GM21529 (cell line): ENCODE measurements at regions not wholly inside any gene's neighbourhood (a gene's known extent, or its start where the extent isn't known, plus 50 kb on each side); places are given as distances from the start of the nearest gene placed in this dataset.

ENCODE experiments used
- ATAC-seq: cut with Tn5 transposase; IDR thresholded peaks from one replicate; pipeline ENCODE4 v1.9.1; 2021; ENCODE audit not compliant: unreplicated experiment

DNA sequence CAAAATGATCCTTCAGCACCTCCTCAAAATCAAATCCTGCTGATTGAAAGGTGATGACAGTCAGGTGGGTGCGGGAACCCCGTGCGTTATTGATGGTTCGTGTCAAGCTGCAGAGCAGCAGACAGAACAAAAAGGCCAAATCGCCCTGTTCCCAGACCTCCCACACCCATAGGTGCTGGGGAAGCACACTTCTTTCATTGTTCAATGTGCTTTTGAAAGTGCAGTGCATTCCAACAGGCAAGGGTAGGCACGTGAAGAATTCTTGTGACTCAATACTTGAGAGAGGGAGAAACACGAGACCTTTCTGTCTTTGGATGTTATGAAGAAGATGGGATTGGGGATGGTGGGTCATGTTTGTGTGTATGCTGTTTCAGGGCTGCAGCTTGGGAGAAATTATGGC lies 514.0 kb downstream of the MCTP2 start:
- no peak for ATAC-seq

DNA sequence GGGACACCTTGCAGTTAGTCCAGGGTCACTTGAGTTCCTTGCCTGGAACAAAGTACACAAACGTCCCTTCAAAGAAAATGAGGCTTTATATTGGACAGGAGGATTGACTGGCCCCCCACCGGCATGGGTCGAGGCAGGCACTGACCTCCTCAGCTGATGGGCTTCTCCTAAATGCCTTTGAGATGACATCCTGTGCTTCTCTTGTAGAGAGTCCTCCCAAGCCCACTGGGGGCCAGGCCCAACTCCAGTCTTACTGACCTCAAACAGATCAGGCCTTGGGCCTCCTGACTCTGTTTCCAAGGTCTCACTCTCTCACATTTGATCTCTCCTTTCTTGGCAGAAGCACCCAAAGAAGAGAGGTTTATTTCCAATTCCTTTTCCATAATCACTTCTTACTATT lies 516.1 kb downstream of the MCTP2 start:
- no peak for ATAC-seq

GRCh38 chr15:94749811-94750617 lies 518.7 kb downstream of the MCTP2 start:
- peak; percentile 56 for ATAC-seq

DNA sequence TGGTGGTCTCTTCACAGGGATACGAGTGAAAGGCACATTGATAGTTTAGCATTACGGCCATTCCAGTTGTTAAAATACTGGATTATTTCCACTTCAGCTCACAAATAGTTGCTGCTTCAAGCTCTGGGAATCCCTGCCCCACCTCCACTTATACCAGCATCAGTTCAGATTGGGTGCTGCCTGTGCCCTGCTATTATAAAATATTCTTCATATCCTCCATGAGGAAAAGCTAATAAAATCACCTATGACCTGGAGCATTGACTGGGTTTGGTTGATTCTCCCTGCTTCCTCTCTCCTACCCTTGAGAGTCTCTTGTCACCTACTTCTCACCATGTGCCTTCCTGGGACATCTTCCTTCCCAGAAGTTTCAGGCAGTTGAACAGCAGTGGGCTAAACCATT lies 529.0 kb downstream of the MCTP2 start:
- ATAC-seq: no peak

- no peak for ATAC-seq
These were observed 530.2 kb downstream of the MCTP2 start for GRCh38 chr15:94761574-94761973.

DNA sequence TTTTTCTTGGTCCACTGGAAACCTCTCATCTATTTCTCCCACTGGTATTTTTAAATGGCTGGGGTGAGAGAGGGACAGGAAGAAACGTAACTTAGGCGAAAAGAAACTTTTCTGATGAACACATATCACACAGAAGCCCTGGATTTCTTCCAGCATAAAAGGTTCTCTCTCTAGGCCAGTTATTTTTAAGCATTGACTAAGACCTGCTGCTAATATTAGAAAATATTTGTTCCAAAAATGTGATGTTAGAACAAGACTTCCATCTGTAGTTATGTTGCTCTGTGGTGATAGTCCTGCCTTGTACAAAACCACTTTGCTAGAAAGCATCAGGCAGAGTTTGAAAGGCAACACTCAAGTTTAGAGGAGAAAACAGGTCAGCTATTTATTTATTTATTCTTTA lies 537.7 kb downstream of the MCTP2 start:
- no peak for ATAC-seq

- ATAC-seq: no peak
These were observed 538.8 kb downstream of the MCTP2 start for GRCh38 chr15:94770199-94770598.

GRCh38 chr15:94777037-94777436 lies 545.7 kb downstream of the MCTP2 start:
- no peak for ATAC-seq

GRCh38 chr15:94778840-94779239 lies 547.5 kb downstream of the MCTP2 start:
- ATAC-seq: no peak

DNA sequence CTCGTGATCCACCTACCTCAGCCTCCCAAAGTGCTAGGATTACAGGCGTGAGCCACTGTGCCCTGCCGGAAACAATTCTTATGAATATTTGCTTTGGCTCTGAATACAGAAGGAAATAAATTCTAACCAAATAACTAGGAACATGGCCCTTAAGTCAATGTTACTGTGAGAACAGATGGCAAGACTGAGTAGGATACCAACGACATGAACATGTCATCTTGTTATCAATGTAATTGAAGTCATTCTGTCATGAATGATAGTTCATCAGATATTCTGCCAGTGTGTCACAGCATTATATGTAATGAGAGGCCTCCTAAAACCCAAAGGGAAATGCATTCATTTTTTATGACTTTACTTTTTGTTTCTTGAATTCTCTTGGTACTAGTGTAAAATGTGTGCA lies 548.8 kb downstream of the MCTP2 start:
- ATAC-seq: no peak

GRCh38 chr15:94785091-94785490 lies 553.7 kb downstream of the MCTP2 start:
- no peak for ATAC-seq

- ATAC-seq: no peak
These were observed 559.6 kb downstream of the MCTP2 start for GRCh38 chr15:94791008-94791407.

DNA sequence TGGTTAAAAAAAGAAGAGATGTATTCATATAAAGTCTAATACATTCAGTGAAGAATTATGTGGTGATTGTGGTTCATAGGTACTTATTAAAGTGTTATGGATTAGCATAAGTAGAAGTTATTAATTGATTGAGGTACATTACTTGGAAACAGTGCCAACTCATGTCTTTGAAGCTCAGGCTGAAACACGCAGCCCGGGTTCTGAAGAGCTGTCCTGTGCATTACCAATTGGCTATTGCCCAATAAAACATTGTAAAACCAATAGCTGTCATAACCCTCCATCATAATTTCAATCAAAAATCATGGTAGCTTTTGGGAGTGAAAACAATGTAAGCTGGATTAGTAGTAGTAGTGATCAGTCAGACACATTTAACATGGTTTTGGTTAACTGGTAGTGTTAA lies 560.1 kb downstream of the MCTP2 start:
- no peak for ATAC-seq

GRCh38 chr15:94792196-94792595 lies 560.8 kb downstream of the MCTP2 start:
- no peak for ATAC-seq

GRCh38 chr15:94793207-94793606 lies 561.8 kb downstream of the MCTP2 start:
- no peak for ATAC-seq

- ATAC-seq: no peak
These were observed 562.3 kb downstream of the MCTP2 start for GRCh38 chr15:94793641-94794040.

DNA sequence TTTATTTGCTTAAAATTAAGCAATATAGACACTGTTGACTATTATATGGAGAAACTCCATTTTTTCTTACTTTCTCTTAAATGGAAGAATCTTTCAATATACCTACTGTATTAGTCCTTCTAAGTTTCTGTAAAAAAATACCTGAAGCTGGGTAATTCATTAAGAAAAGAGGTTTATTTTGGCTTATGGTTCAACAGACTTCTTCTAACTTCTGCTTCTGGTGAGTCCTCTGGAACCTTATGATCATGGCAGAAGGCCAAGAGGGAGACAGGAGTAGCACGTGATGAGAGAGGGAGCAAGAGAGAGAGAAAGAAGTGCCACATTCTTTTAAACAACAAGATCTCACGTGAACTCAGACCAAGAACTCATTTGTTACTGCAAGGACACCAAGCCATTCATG lies 573.3 kb downstream of the MCTP2 start:
- ATAC-seq: no peak

- ATAC-seq: no peak
These were observed 583.9 kb downstream of the MCTP2 start for GRCh38 chr15:94815110-94815731.

DNA sequence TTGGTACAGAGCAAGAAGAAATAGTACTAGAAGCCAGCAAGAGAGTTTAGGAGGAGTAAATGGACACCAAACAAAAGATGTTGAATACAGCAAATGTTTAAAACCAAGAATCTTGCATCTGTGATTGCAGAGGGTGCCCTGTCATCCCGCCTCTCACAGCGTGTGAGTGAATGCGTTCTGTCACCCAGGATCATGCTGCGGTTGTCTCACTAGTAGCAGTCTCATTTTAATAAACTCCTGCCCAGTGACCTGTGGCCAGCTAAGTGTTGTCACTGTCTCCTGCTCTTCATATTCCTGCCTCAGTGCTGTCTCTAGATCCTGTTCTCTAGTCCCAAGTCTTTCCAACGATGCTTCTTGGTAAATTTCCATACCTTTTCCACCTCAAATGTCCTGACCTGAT lies 584.6 kb downstream of the MCTP2 start:
- no peak for ATAC-seq

DNA sequence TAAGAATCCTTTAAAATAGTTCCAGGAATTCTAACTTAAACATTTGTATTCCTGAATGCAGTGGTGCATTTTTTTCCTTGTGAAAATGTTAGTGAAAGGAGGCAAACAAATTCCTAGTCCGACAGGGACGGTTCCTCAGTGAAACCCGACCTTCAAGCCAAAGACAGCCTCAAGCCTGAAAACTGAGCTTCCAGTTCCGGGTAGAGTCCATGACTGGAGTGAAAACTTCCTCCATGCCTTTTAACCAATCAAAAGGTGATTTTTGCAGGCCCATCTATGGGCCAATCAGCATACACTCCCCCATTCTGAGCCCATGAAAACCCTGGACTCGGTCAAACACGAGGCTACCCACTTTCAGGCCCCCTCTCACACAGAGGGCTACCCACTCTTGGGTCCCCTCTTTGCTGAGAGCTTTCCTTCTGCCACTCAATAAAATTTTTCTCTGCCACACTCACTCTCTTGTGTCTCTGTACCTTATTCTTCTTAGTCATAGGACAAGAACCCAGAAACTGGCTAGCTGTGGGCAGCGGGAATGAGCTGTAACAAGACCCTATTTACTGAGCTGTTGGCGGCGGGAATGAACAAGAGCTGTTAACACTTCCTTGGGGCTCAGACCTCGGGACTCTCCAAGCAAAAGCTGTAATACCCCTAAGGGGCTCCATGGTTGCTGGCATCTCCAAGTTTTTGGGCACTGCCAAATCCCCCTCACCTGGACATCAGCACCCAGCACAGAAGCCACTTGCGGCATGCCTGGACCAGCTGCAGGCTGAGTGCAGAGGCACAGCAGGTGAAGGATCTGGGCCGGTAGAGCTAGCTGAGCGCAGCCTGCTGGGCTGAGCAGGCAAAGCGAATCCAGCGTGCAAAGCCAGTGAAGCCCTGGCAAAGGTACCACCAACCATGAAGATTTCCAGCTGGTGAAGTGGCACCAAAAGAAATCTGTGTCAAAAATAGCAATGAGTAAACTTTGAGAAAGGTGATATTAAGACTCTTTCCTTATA lies 598.8 kb downstream of the MCTP2 start:
- ATAC-seq: no peak

DNA sequence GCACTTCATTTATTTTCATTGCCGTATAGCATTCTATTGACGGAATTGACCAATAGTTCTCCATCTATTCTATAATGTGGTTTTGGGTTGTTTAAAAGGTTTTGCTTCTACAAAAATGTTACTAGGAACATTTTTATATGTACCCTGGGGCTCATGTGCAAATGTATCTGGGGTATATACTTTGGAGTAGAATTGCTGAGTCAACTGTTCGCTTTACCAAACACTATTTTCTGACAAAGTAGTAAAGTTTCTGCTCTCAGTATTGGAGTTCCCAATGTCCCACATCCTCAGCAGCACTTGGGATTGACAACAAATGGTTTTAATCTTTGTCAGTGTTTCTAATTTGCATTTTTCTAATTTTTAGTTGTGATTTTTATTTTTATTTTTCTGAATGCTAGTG lies 602.6 kb downstream of the MCTP2 start:
- ATAC-seq: no peak

GRCh38 chr15:94834494-94834893 lies 603.1 kb downstream of the MCTP2 start:
- ATAC-seq: no peak
